Urinary bladder (tissue), 3 donors: ENCODE measurements at regions not wholly inside any gene's neighbourhood (a gene's known extent, or its start where the extent isn't known, plus 50 kb on each side); places are given as distances from the start of the nearest gene placed in this dataset.
"Not testable (repeated sequence)": the region's sequence is repeated elsewhere in the genome, so short reads cannot be mapped to it uniquely, and the experiment has no call there.

Source experiments
- DNase-seq: peaks from one replicate; pipeline ENCODE4 v3.0.0-alpha.2; 2015; ENCODE audit errors: extremely low spot score
- H3K27ac ChIP-seq: one replicate; pipeline ENCODE4 v1.5.1; 2013; ENCODE audit warnings: low read depth, mild to moderate bottlenecking, moderate library complexity
- H3K36me3 ChIP-seq: one replicate; pipeline ENCODE4 v1.6.1; 2013; ENCODE audit warnings: mild to moderate bottlenecking, moderate library complexity; ENCODE audit not compliant: insufficient read depth
- H3K4me1 ChIP-seq: one replicate; pipeline ENCODE4 v1.6.1; 2013; ENCODE audit warnings: mild to moderate bottlenecking, moderate library complexity; ENCODE audit not compliant: insufficient read depth
- H3K4me3 ChIP-seq: one replicate; pipeline ENCODE4 v1.5.1; 2013; ENCODE audit warnings: low read depth, low read length
- WGBS: extraction: QIAGEN DNeasy Blood & Tissue Kit; methylation state at CpG from one replicate; pipeline ENCODE4 v1.1.7; 2013; 5-methylcytosine and 5-hydroxymethylcytosine counted together
- donor health status: healthy with polysubstance abuse.
- donor health status: healthy.

- DNase-seq: no peak
- no peak overlapping the region for H3K4me3 ChIP-seq
- H3K4me1 ChIP-seq: no peaks in the 10 kb centered on the region
- no peak overlapping the region for H3K27ac ChIP-seq
- WGBS: 59% methylated on average over 34 of the region's 34 CpGs
- no peaks in the 10 kb centered on the region for H3K36me3 ChIP-seq
Observed at GRCh38 chr7:409339-410281, 110.0 kb downstream of the PDGFA start.

- DNase-seq: no peak
- 87% methylated on average over 20 of the region's 20 CpGs for WGBS
- no peaks in the 10 kb centered on the region for H3K4me1 ChIP-seq
- H3K36me3 ChIP-seq: no peaks in the 10 kb centered on the region
- no peak overlapping the region for H3K27ac ChIP-seq
- H3K4me3 ChIP-seq: no peak overlapping the region
Observed at GRCh38 chr7:410395-410910, 109.2 kb downstream of the PDGFA start.

- DNase-seq, H3K4me3 ChIP-seq, H3K36me3 ChIP-seq, H3K27ac ChIP-seq, H3K4me1 ChIP-seq: not testable (repeated sequence)
- 97% methylated on average over 24 of the region's 24 CpGs for WGBS
Observed at GRCh38 chr7:411116-411515, 108.5 kb downstream of the PDGFA start.

- no peak for DNase-seq
- WGBS: 79% methylated on average over 29 of the region's 29 CpGs
- no peaks in the 10 kb centered on the region for H3K36me3 ChIP-seq
- H3K4me1 ChIP-seq: no peaks in the 10 kb centered on the region
- no peak overlapping the region for H3K4me3 ChIP-seq
- H3K27ac ChIP-seq: no peak overlapping the region
Observed at GRCh38 chr7:411677-412312, 107.9 kb downstream of the PDGFA start.

- H3K4me1 ChIP-seq: no peaks in the 10 kb centered on the region
- WGBS: 94% methylated on average over 13 of the region's 13 CpGs
- H3K4me3 ChIP-seq: no peak overlapping the region
- no peak for DNase-seq
- H3K27ac ChIP-seq: no peak overlapping the region
- H3K36me3 ChIP-seq: no peaks in the 10 kb centered on the region
Observed at GRCh38 chr7:412313-412710, 107.3 kb downstream of the PDGFA start.

GRCh38 chr7:414681-415560 lies 104.7 kb downstream of the PDGFA start:
- DNase-seq: no peak
- no peaks in the 10 kb centered on the region for H3K4me1 ChIP-seq
- H3K27ac ChIP-seq: no peak overlapping the region

GRCh38 chr7:415646-416525 lies 103.8 kb downstream of the PDGFA start:
- DNase-seq: no peak
- no peak overlapping the region for H3K4me3 ChIP-seq
- H3K36me3 ChIP-seq: no peaks in the 10 kb centered on the region
- 81% methylated on average over 35 of the region's 35 CpGs for WGBS
- H3K4me1 ChIP-seq: no peaks in the 10 kb centered on the region
- no peak overlapping the region for H3K27ac ChIP-seq

More at GRCh38 chr7:414681-415560, 104.7 kb downstream of the PDGFA start:
- Histone ChIP-seq H3K36me3 (no peaks in the 10 kb centered on the region), H3K4me3 (no peak overlapping the region)
- 89% methylated on average over 35 of the region's 35 CpGs for WGBS

GRCh38 chr7:416761-417624 lies 102.7 kb downstream of the PDGFA start:
- Histone ChIP-seq H3K4me1 (no peaks in the 10 kb centered on the region), H3K4me3 (no peak overlapping the region), H3K36me3 (no peaks in the 10 kb centered on the region), H3K27ac (no peak overlapping the region)
- WGBS: 91% methylated on average over 25 of the region's 25 CpGs
- no peak for DNase-seq

- Histone ChIP-seq H3K4me1 (no peaks in the 10 kb centered on the region), H3K36me3 (no peaks in the 10 kb centered on the region), H3K4me3 (no peak overlapping the region), H3K27ac (no peak overlapping the region)
- DNase-seq: no peak
- 96% methylated on average over 5 of the region's 5 CpGs for WGBS
Observed at GRCh38 chr7:417625-417889, 102.1 kb downstream of the PDGFA start.

- H3K36me3 ChIP-seq: no peaks in the 10 kb centered on the region
- H3K4me3 ChIP-seq: no peak overlapping the region
- 90% methylated on average over 7 of the region's 7 CpGs for WGBS
- H3K4me1 ChIP-seq: no peaks in the 10 kb centered on the region
- no peak overlapping the region for H3K27ac ChIP-seq
- no peak for DNase-seq
Observed at GRCh38 chr7:417973-418601, 101.6 kb downstream of the PDGFA start.

- Histone ChIP-seq H3K4me3 (no peak overlapping the region), H3K36me3 (no peaks in the 10 kb centered on the region), H3K27ac (no peak overlapping the region), H3K4me1 (no peaks in the 10 kb centered on the region)
- 61% methylated on average over 11 of the region's 11 CpGs for WGBS
- no peak for DNase-seq
Observed at GRCh38 chr7:418636-419280, 100.9 kb downstream of the PDGFA start.
